Endometrium (tissue), 2 donors: ENCODE measurements at regions not wholly inside any gene's neighbourhood (a gene's known extent, or its start where the extent isn't known, plus 50 kb on each side); places are given as distances from the start of the nearest gene placed in this dataset.
"Not testable (repeated sequence)": the region's sequence is repeated elsewhere in the genome, so short reads cannot be mapped to it uniquely, and the experiment has no call there.

Source experiments
- FAIRE-seq: peaks from 2 replicates; lab custom pipeline; 2012; peaks lifted over from hg19 to GRCh38; lab: Jason Lieb, UNC
- donor health status: control.
- donor health status: control.

- no peak for FAIRE-seq
Observed at GRCh38 chr14:53857625-53858344, 98.8 kb downstream of the BMP4 start.

GRCh38 chr14:53855574-53855973 lies 101.1 kb downstream of the BMP4 start:
- FAIRE-seq = no peak

GRCh38 chr14:53855127-53855526 lies 101.5 kb downstream of the BMP4 start:
- FAIRE-seq = peak; percentile 12

GRCh38 chr14:53851394-53852090 lies 105.1 kb downstream of the BMP4 start:
- FAIRE-seq = no peak

GRCh38 chr14:53850714-53851296 lies 105.8 kb downstream of the BMP4 start:
- FAIRE-seq = no peak

- FAIRE-seq = no peak
Observed at GRCh38 chr14:53849549-53849948, 107.1 kb downstream of the BMP4 start.

GRCh38 chr14:53848854-53849253 lies 107.8 kb downstream of the BMP4 start:
- no peak for FAIRE-seq

GRCh38 chr14:53847881-53848280 lies 108.7 kb downstream of the BMP4 start:
- FAIRE-seq = no peak

GRCh38 chr14:53847057-53847456 lies 109.6 kb downstream of the BMP4 start:
- no peak for FAIRE-seq

GRCh38 chr14:53845813-53846693 lies 110.6 kb downstream of the BMP4 start:
- FAIRE-seq = no peak

- no peak for FAIRE-seq
Observed at GRCh38 chr14:53842938-53843337, 113.7 kb downstream of the BMP4 start.

GRCh38 chr14:53841109-53842099 lies 115.2 kb downstream of the BMP4 start:
- no peak for FAIRE-seq

- no peak for FAIRE-seq
Observed at GRCh38 chr14:53840444-53840843, 116.2 kb downstream of the BMP4 start.

- FAIRE-seq = no peak
Observed at GRCh38 chr14:53838374-53838773, 118.3 kb downstream of the BMP4 start.

GRCh38 chr14:53837656-53838055 lies 119.0 kb downstream of the BMP4 start:
- not testable (repeated sequence) for FAIRE-seq

- FAIRE-seq = no peak
Observed at GRCh38 chr14:53836551-53836950, 120.1 kb downstream of the BMP4 start.

- FAIRE-seq = no peak
Observed at GRCh38 chr14:53828820-53829219, 127.8 kb downstream of the BMP4 start.

- no peak for FAIRE-seq
Observed at GRCh38 chr14:53824061-53824460, 132.6 kb downstream of the BMP4 start.

- peak; percentile 81 for FAIRE-seq
Observed at GRCh38 chr14:53814392-53814791, 142.2 kb downstream of the BMP4 start.

GRCh38 chr14:53810221-53810620 lies 146.4 kb downstream of the BMP4 start:
- no peak for FAIRE-seq

GRCh38 chr14:53808042-53808441 lies 148.6 kb downstream of the BMP4 start:
- FAIRE-seq = no peak
